ENCODE measurements at regions not wholly inside any gene's neighbourhood (a gene's known extent, or its start where the extent isn't known, plus 50 kb on each side); places are given as distances from the start of the nearest gene placed in this dataset.

GRCh38 chr1:193614275-193614674 lies 427.9 kb upstream of the B3GALT2 start:
- TF ChIP-seq, protein P1, sequence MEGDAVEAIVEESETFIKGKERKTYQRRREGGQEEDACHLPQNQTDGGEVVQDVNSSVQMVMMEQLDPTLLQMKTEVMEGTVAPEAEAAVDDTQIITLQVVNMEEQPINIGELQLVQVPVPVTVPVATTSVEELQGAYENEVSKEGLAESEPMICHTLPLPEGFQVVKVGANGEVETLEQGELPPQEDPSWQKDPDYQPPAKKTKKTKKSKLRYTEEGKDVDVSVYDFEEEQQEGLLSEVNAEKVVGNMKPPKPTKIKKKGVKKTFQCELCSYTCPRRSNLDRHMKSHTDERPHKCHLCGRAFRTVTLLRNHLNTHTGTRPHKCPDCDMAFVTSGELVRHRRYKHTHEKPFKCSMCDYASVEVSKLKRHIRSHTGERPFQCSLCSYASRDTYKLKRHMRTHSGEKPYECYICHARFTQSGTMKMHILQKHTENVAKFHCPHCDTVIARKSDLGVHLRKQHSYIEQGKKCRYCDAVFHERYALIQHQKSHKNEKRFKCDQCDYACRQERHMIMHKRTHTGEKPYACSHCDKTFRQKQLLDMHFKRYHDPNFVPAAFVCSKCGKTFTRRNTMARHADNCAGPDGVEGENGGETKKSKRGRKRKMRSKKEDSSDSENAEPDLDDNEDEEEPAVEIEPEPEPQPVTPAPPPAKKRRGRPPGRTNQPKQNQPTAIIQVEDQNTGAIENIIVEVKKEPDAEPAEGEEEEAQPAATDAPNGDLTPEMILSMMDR (IDR thresholded peaks at IDR 0.05 in 2 of 3, conservative IDR thresholded peaks at IDR 0.05 in 1 of 3; ENCODE audit: control insufficient read depth in 2 of 3, extremely low read depth in 1 of 3, insufficient read depth in 1 of 3, low read depth in 3 of 3, low read length in 3 of 3), result no peak
- TF ChIP-seq POLR2AphosphoS5 (IDR thresholded peaks at IDR 0.05; ENCODE audit: low read length) (no peak), EZH2 (IDR thresholded peaks at IDR 0.05; ENCODE audit: borderline replicate concordance, control insufficient read depth, low read depth, low read length) (no peak)
